SK-N-MC (cell line): ENCODE measurements at regions not wholly inside any gene's neighbourhood (a gene's known extent, or its start where the extent isn't known, plus 50 kb on each side); places are given as distances from the start of the nearest gene placed in this dataset.

Experiments
- EZH2 ChIP-seq: fragments of 200-600 bp; sonication (generic); IDR thresholded peaks from one replicate; pipeline ENCODE4 v1.6.1; 2017; ENCODE audit warnings: antibody characterized with exemption
- FOXP2 ChIP-seq: optimal IDR thresholded peaks from 2 replicates; pipeline ENCODE3; 2011; ENCODE audit warnings: mild to moderate bottlenecking, moderate library complexity; ENCODE audit not compliant: insufficient read depth; ENCODE audit errors: extremely low read length, control extremely low read depth
- POLR2AphosphoS5 ChIP-seq: IDR thresholded peaks from 2 replicates; pipeline ENCODE4 v1.6.1; 2012; ENCODE audit warnings: mild to moderate bottlenecking, low read depth, low read length, borderline replicate concordance

GRCh38 chr15:52984507-52984906 lies 194.4 kb upstream of the ONECUT1 start:
- TF ChIP-seq POLR2AphosphoS5: no peak
- TF ChIP-seq EZH2: no peak
- no peak for TF ChIP-seq FOXP2
